H9 (cell line): ENCODE measurements at regions not wholly inside any gene's neighbourhood (a gene's known extent, or its start where the extent isn't known, plus 50 kb on each side); places are given as distances from the start of the nearest gene placed in this dataset.

Experiments used
- DNase-seq: peaks from one replicate; pipeline ENCODE4 v3.0.0-alpha.2; 2017
- H2AFZ ChIP-seq: one replicate; pipeline ENCODE4 v1.6.1; 2013; ENCODE audit warnings: mild to moderate bottlenecking, low read length, control low read depth, moderate library complexity
- H2AK5ac ChIP-seq: 2 replicates; pipeline ENCODE4 v1.6.1; 2013; ENCODE audit warnings: low read length, control low read depth, mixed read lengths; ENCODE audit not compliant: insufficient read length
- H2BK120ac ChIP-seq: one replicate; pipeline ENCODE4 v1.6.1; 2013; ENCODE audit warnings: low read depth, mild to moderate bottlenecking, low read length, control low read depth, inconsistent platforms; ENCODE audit not compliant: poor library complexity, severe bottlenecking
- H2BK12ac ChIP-seq: 2 replicates; pipeline ENCODE4 v1.6.1; 2013; ENCODE audit warnings: low read length, control low read depth, mixed read lengths, low read depth; ENCODE audit not compliant: insufficient read length
- H2BK15ac ChIP-seq: 2 replicates; pipeline ENCODE4 v1.6.1; 2013; ENCODE audit warnings: low read depth, low read length, control low read depth
- H2BK20ac ChIP-seq: one replicate; pipeline ENCODE4 v1.6.1; 2013; ENCODE audit warnings: low read depth, mild to moderate bottlenecking, low read length, control low read depth, inconsistent platforms; ENCODE audit not compliant: poor library complexity, severe bottlenecking
- H2BK5ac ChIP-seq: 2 replicates; pipeline ENCODE4 v1.6.1; 2013; ENCODE audit warnings: low read length, control low read depth, mixed read lengths; ENCODE audit not compliant: insufficient read length
- H3K14ac ChIP-seq: 2 replicates; pipeline ENCODE4 v1.6.1; 2013; ENCODE audit warnings: low read length, control low read depth; ENCODE audit not compliant: insufficient read depth
- H3K18ac ChIP-seq: 2 replicates; pipeline ENCODE4 v1.6.1; 2013; ENCODE audit warnings: low read depth, mild to moderate bottlenecking, mixed read lengths, low read length, control low read depth; ENCODE audit not compliant: insufficient read length
- H3K23ac ChIP-seq: 2 replicates; pipeline ENCODE4 v1.6.1; 2013; ENCODE audit warnings: low read length, control low read depth, mixed read lengths, low read depth; ENCODE audit not compliant: insufficient read length
- H3K23me2 ChIP-seq: 2 replicates; pipeline ENCODE4 v1.6.1; 2013; ENCODE audit warnings: low read depth, mild to moderate bottlenecking, mixed read lengths, low read length, control low read depth; ENCODE audit not compliant: insufficient read length, poor library complexity, severe bottlenecking
- H3K27ac ChIP-seq: 2 replicates; pipeline ENCODE4 v1.5.1; 2013; ENCODE audit warnings: low read length, control low read depth, mixed read lengths, low read depth; ENCODE audit not compliant: insufficient read length
- H3K27me3 ChIP-seq: 2 replicates; pipeline ENCODE4 v1.6.1; 2013; ENCODE audit warnings: low read length, control low read depth, inconsistent platforms; ENCODE audit not compliant: insufficient read depth
- H3K4ac ChIP-seq: 2 replicates; pipeline ENCODE4 v1.6.1; 2013; ENCODE audit warnings: low read depth, mild to moderate bottlenecking, control low read depth, inconsistent platforms, low read length, moderate library complexity
- H3K4me1 ChIP-seq: 2 replicates; pipeline ENCODE4 v1.6.1; 2013; ENCODE audit warnings: low read length, control low read depth, inconsistent platforms; ENCODE audit not compliant: insufficient read depth
- H3K4me2 ChIP-seq: 2 replicates; pipeline ENCODE4 v1.6.1; 2013; ENCODE audit warnings: low read length, control low read depth, mixed read lengths; ENCODE audit not compliant: insufficient read length, insufficient read depth
- H3K56ac ChIP-seq: 2 replicates; pipeline ENCODE4 v1.6.1; 2013; ENCODE audit warnings: low read depth, mild to moderate bottlenecking, mixed read lengths, low read length, control low read depth; ENCODE audit not compliant: insufficient read length
- H3K79me1 ChIP-seq: 2 replicates; pipeline ENCODE4 v1.6.1; 2013; ENCODE audit warnings: low read depth, mild to moderate bottlenecking, moderate library complexity, low read length, control low read depth, inconsistent platforms; ENCODE audit not compliant: insufficient read depth, poor library complexity, severe bottlenecking
- H3K79me2 ChIP-seq: 2 replicates; pipeline ENCODE4 v1.6.1; 2013; ENCODE audit warnings: low read length, control low read depth, inconsistent platforms; ENCODE audit not compliant: insufficient read depth
- H3K9ac ChIP-seq: 2 replicates; pipeline ENCODE4 v1.6.1; 2013; ENCODE audit warnings: low read length, control low read depth, mixed read lengths; ENCODE audit not compliant: insufficient read length; ENCODE audit errors: extremely low read depth
- H3K9me3 ChIP-seq: one replicate; pipeline ENCODE4 v1.6.1; 2013; ENCODE audit warnings: low read depth, low read length, inconsistent platforms; ENCODE audit not compliant: control insufficient read depth
- H3T11ph ChIP-seq: one replicate; pipeline ENCODE4 v1.6.1; 2013; ENCODE audit warnings: mild to moderate bottlenecking, low read length, control low read depth, inconsistent platforms
- H4K20me1 ChIP-seq: one replicate; pipeline ENCODE4 v1.6.1; 2013; ENCODE audit not compliant: control insufficient read depth, insufficient read length, insufficient read depth
- H4K5ac ChIP-seq: 2 replicates; pipeline ENCODE4 v1.6.1; 2013; ENCODE audit warnings: low read depth, mild to moderate bottlenecking, mixed read lengths, low read length, control low read depth; ENCODE audit not compliant: insufficient read length
- H4K8ac ChIP-seq: replicated peaks from 2 replicates; pipeline ENCODE4 v1.6.1; 2013; ENCODE audit warnings: low read length, control low read depth, mixed read lengths, low read depth; ENCODE audit not compliant: insufficient read length
- H4K91ac ChIP-seq: 2 replicates; pipeline ENCODE4 v1.6.1; 2013; ENCODE audit warnings: low read depth, mild to moderate bottlenecking, moderate library complexity, mixed read lengths, low read length, control low read depth; ENCODE audit not compliant: insufficient read length
- H3K27ac Mint-ChIP-seq, 3 experiments: 2 replicates in 2 of 3; 3 replicates in 1 of 3; pipeline ENCODE4 v1.8.0; 2020 to 2021; ENCODE audit warnings: mixed read lengths in 3 of 3, mild to moderate bottlenecking in 1 of 3, moderate library complexity in 1 of 3
- H3K27me3 Mint-ChIP-seq: 2 replicates; pipeline ENCODE4 v1.8.0; 2021; ENCODE audit warnings: low read depth, mild to moderate bottlenecking, moderate library complexity, mixed read lengths
- H3K36me3 Mint-ChIP-seq, 3 experiments: 2 replicates in 2 of 3; 3 replicates in 1 of 3; pipeline ENCODE4 v1.8.0; 2020 to 2021; ENCODE audit warnings: low read depth in 3 of 3, mixed read lengths in 3 of 3; ENCODE audit not compliant: insufficient read depth in 1 of 3
- H3K4me1 Mint-ChIP-seq, 2 experiments: 2 replicates each; pipeline ENCODE4 v1.8.0; 2020; ENCODE audit warnings: mixed read lengths in 2 of 2
- H3K4me3 Mint-ChIP-seq, 2 experiments: 2 replicates in 1 of 2; 3 replicates in 1 of 2; pipeline ENCODE4 v1.8.0; 2020 to 2021; ENCODE audit warnings: mild to moderate bottlenecking in 2 of 2, mixed read lengths in 2 of 2, moderate library complexity in 1 of 2
- H3K9me3 Mint-ChIP-seq, 2 experiments: 2 replicates in 1 of 2; 3 replicates in 1 of 2; pipeline ENCODE4 v1.8.0; 2020; ENCODE audit warnings: mild to moderate bottlenecking in 2 of 2, mixed read lengths in 2 of 2, moderate library complexity in 1 of 2
- CTCF ChIP-seq: fragments of 200-600 bp; sonication (generic); conservative IDR thresholded peaks from 3 replicates; pipeline ENCODE4 v1.8.0; 2021; ENCODE audit warnings: antibody characterized with exemption, mild to moderate bottlenecking
- WGBS: extraction: QIAGEN DNeasy Blood & Tissue Kit; methylation state at CpG from one replicate; pipeline ENCODE4 v1.1.7; 2013; ENCODE audit warnings: missing lambda C conversion rate, low lambda C conversion rate, mixed read lengths; ENCODE audit not compliant: insufficient read length; ENCODE audit errors: extremely low coverage; 5-methylcytosine and 5-hydroxymethylcytosine counted together

- Histone ChIP-seq H3K4me2 (no peak overlapping the region), H4K8ac (no peak overlapping the region), H2BK20ac (no peak overlapping the region), H2BK12ac (no peak overlapping the region), H3K23ac (no peak overlapping the region), H3K23me2 (no peaks in the 10 kb centered on the region), H3K9me3 (no peaks in the 10 kb centered on the region), H3K4me1 (no peaks in the 10 kb centered on the region), H2BK5ac (no peak overlapping the region), H3K56ac (no peak overlapping the region), H3K18ac (no peak overlapping the region), H2AFZ (no peak overlapping the region), H4K20me1 (no peaks in the 10 kb centered on the region), H2AK5ac (no peak overlapping the region), H3K27me3 (no peaks in the 10 kb centered on the region), H3K9ac (no peak overlapping the region), H4K91ac (no peak overlapping the region), H3T11ph (no peak overlapping the region), H3K4ac (no peak overlapping the region), H2BK120ac (no peak overlapping the region), H3K79me1 (no peaks in the 10 kb centered on the region), H3K79me2 (no peaks in the 10 kb centered on the region), H3K27ac (no peak overlapping the region), H2BK15ac (no peak overlapping the region), H4K5ac (no peak overlapping the region), H3K14ac (no peak overlapping the region)
- TF ChIP-seq CTCF: no peak
- DNase-seq: no peak
- H3K27ac Mint-ChIP-seq: no peak overlapping the region
- H3K27me3 Mint-ChIP-seq: peaks cover 4% of the 10 kb centered on the region
- no peaks in the 10 kb centered on the region for H3K9me3 Mint-ChIP-seq
- peaks cover 5 to 12% of the 10 kb centered on the region in 2 experiments for H3K4me1 Mint-ChIP-seq
- H3K36me3 Mint-ChIP-seq: peaks cover 0 to under 1% (median 0%) of the 10 kb centered on the region in 3 experiments; a peak in 1 of 7 replicates
- WGBS: no CpG with 5 or more reads among the region's 3 CpGs
- H3K4me3 Mint-ChIP-seq: no peak overlapping the region
Measured at GRCh38 chr6:113767985-113768384, 89.2 kb upstream of the MARCKS start.
